Neuronal stem cell (in vitro differentiated cells): ENCODE measurements at regions not wholly inside any gene's neighbourhood (a gene's known extent, or its start where the extent isn't known, plus 50 kb on each side); places are given as distances from the start of the nearest gene placed in this dataset.

ENCODE experiments used
- DNase-seq: peaks from one replicate; pipeline ENCODE4 v3.0.0-alpha.2; 2013; ENCODE audit warnings: low spot score
- H2AFZ ChIP-seq: one replicate; pipeline ENCODE4 v1.6.1; 2013; ENCODE audit warnings: mild to moderate bottlenecking, low read length, inconsistent platforms
- H2AK5ac ChIP-seq: 2 replicates; pipeline ENCODE4 v1.6.1; 2013; ENCODE audit warnings: low read depth, mild to moderate bottlenecking, inconsistent platforms, low read length, moderate library complexity, mixed read lengths
- H2BK120ac ChIP-seq: 2 replicates; pipeline ENCODE4 v1.6.1; 2013; ENCODE audit warnings: low read depth, mild to moderate bottlenecking, inconsistent platforms, low read length, moderate library complexity, mixed read lengths
- H2BK12ac ChIP-seq: one replicate; pipeline ENCODE4 v1.6.1; 2013; ENCODE audit warnings: low read length, inconsistent platforms
- H2BK15ac ChIP-seq: 2 replicates; pipeline ENCODE4 v1.6.1; 2013; ENCODE audit warnings: mild to moderate bottlenecking, low read length, inconsistent platforms, mixed read lengths
- H2BK5ac ChIP-seq: one replicate; pipeline ENCODE4 v1.6.1; 2013; ENCODE audit warnings: inconsistent platforms, mild to moderate bottlenecking, low read length, moderate library complexity
- H3K14ac ChIP-seq: one replicate; pipeline ENCODE4 v1.6.1; 2013; ENCODE audit warnings: low read length, inconsistent platforms
- H3K18ac ChIP-seq: 2 replicates; pipeline ENCODE4 v1.6.1; 2013; ENCODE audit warnings: low read length, inconsistent platforms
- H3K23ac ChIP-seq: 2 replicates; pipeline ENCODE4 v1.6.1; 2013; ENCODE audit warnings: low read depth, mild to moderate bottlenecking, mixed read lengths, low read length, inconsistent platforms; ENCODE audit not compliant: poor library complexity
- H3K27ac ChIP-seq: replicated peaks from 3 replicates; pipeline ENCODE4 v1.5.1; 2013; ENCODE audit warnings: low read length, inconsistent platforms
- H3K27me3 ChIP-seq, 3 experiments: 2 replicates each; pipeline ENCODE4 v1.6.1; 2013; ENCODE audit warnings: low read length in 3 of 3, mild to moderate bottlenecking in 2 of 3, inconsistent platforms in 1 of 3, low read depth in 1 of 3, mixed read lengths in 1 of 3, moderate library complexity in 1 of 3; ENCODE audit not compliant: control insufficient read depth in 3 of 3, insufficient read depth in 3 of 3
- H3K36me3 ChIP-seq, 2 donors: replicated peaks in 1 of 2; 2 replicates each; pipeline ENCODE4 v1.6.1; 2013; ENCODE audit warnings: low read length in 2 of 2; ENCODE audit not compliant: control insufficient read depth in 2 of 2, insufficient read depth in 2 of 2
- H3K4ac ChIP-seq: 2 replicates; pipeline ENCODE4 v1.6.1; 2013; ENCODE audit warnings: inconsistent platforms, mild to moderate bottlenecking, low read length, moderate library complexity
- H3K4me1 ChIP-seq, 2 donors: 1 replicate in 1 of 2; 2 replicates in 1 of 2; pipeline ENCODE4 v1.6.1; 2013; ENCODE audit warnings: low read length in 2 of 2, low read depth in 1 of 2; ENCODE audit not compliant: control insufficient read depth in 2 of 2, insufficient read depth in 1 of 2
- H3K4me2 ChIP-seq: one replicate; pipeline ENCODE4 v1.6.1; 2013; ENCODE audit warnings: mild to moderate bottlenecking, low read length, inconsistent platforms; ENCODE audit not compliant: insufficient read depth, poor library complexity, severe bottlenecking
- H3K4me3 ChIP-seq, 2 donors: 2 replicates each; pipeline ENCODE4 v1.5.1; 2013; ENCODE audit warnings: low read length in 2 of 2, mild to moderate bottlenecking in 2 of 2, inconsistent platforms in 1 of 2, moderate library complexity in 1 of 2
- H3K79me1 ChIP-seq: one replicate; pipeline ENCODE4 v1.6.1; 2013; ENCODE audit warnings: low read depth, mild to moderate bottlenecking, inconsistent platforms, low read length, moderate library complexity
- H3K9ac ChIP-seq: one replicate; pipeline ENCODE4 v1.6.1; 2013; ENCODE audit warnings: mild to moderate bottlenecking, low read depth, low read length, inconsistent platforms; ENCODE audit not compliant: poor library complexity
- H3K9me3 ChIP-seq, 2 donors: replicated peaks in 1 of 2; 2 replicates each; pipeline versions ENCODE3 to v1.6.1; 2013; ENCODE audit warnings: low read length in 2 of 2, mild to moderate bottlenecking in 2 of 2, inconsistent platforms in 1 of 2, low read depth in 1 of 2, mixed read lengths in 1 of 2, moderate library complexity in 1 of 2; ENCODE audit not compliant: control insufficient read depth in 2 of 2, insufficient read depth in 1 of 2
- H4K8ac ChIP-seq: one replicate; pipeline ENCODE4 v1.6.1; 2013; ENCODE audit warnings: low read depth, mild to moderate bottlenecking, inconsistent platforms, low read length, moderate library complexity
- H4K91ac ChIP-seq: one replicate; pipeline ENCODE4 v1.6.1; 2013; ENCODE audit warnings: low read length, low read depth, mild to moderate bottlenecking, inconsistent platforms; ENCODE audit not compliant: poor library complexity
- WGBS, 2 donors: extraction: QIAGEN DNeasy Blood & Tissue Kit; methylation state at CpG; one replicate each; pipeline ENCODE4 v1.1.7; 2013; ENCODE audit warnings: missing lambda C conversion rate in 2 of 2, mixed read lengths in 1 of 2; ENCODE audit not compliant: insufficient read length in 2 of 2, insufficient replicate concordance in 1 of 2; ENCODE audit errors: extremely low coverage in 2 of 2; 5-methylcytosine and 5-hydroxymethylcytosine counted together

- Histone ChIP-seq H3K4ac (no peak overlapping the region), H2BK5ac (no peak overlapping the region), H3K23ac (no peak overlapping the region), H3K27ac (no peak overlapping the region), H3K4me2 (no peak overlapping the region), H2AK5ac (no peak overlapping the region), H2AFZ (peak overlapping the region; percentile 18), H4K91ac (no peak overlapping the region), H2BK15ac (no peak overlapping the region), H2BK120ac (no peak overlapping the region), H3K9ac (no peak overlapping the region), H3K18ac (no peak overlapping the region), H3K9me3 (peaks cover 0 to 10% of the 10 kb centered on the region in 2 donors), H4K8ac (no peak overlapping the region), H3K14ac (no peak overlapping the region), H3K27me3 (no peaks in the 10 kb centered on the region), H3K4me1 (no peaks in the 10 kb centered on the region), H3K4me3 (no peak overlapping the region), H3K79me1 (no peaks in the 10 kb centered on the region), H3K36me3 (no peaks in the 10 kb centered on the region), H2BK12ac (no peak overlapping the region)
- no peak for DNase-seq
- WGBS, 2 donors, result no CpG with 5 or more reads among the region's 7 CpGs
Measured at GRCh38 chr7:95658676-95659075, 62.4 kb upstream of the PDK4 start.

GRCh38 chr7:95649546-95649945 lies 53.2 kb upstream of the PDK4 start:
- H3K23ac ChIP-seq, result no peak overlapping the region
- H3K4me2 ChIP-seq, result no peak overlapping the region
- H3K14ac ChIP-seq, result no peak overlapping the region

GRCh38 chr7:95646350-95646749 lies 50.0 kb upstream of the PDK4 start:
- no peaks in the 10 kb centered on the region for H3K9me3 ChIP-seq
- WGBS, 2 donors, result no CpG with 5 or more reads among the region's 1 CpG

More at GRCh38 chr7:95649546-95649945, 53.2 kb upstream of the PDK4 start:
- H3K79me1 ChIP-seq, result no peaks in the 10 kb centered on the region
- no peak overlapping the region for H3K27ac ChIP-seq
- H3K9ac ChIP-seq, result no peak overlapping the region
- H4K8ac ChIP-seq, result no peak overlapping the region
- H3K9me3 ChIP-seq, result no peaks in the 10 kb centered on the region
- H2BK5ac ChIP-seq, result no peak overlapping the region
- peaks cover 0 to 4% of the 10 kb centered on the region in 2 donors for H3K4me1 ChIP-seq
- no peak overlapping the region for H3K18ac ChIP-seq
- no peak overlapping the region for H4K91ac ChIP-seq
- H2BK12ac ChIP-seq, result no peak overlapping the region
- no peak overlapping the region for H3K4me3 ChIP-seq
- H3K27me3 ChIP-seq, result no peaks in the 10 kb centered on the region
- WGBS, 2 donors, result no CpG with 5 or more reads among the region's 3 CpGs
- no peak overlapping the region for H2BK120ac ChIP-seq
- H2AFZ ChIP-seq, result peak overlapping the region; percentile 80
- H2BK15ac ChIP-seq, result no peak overlapping the region
- no peak overlapping the region for H3K4ac ChIP-seq
- no peak for DNase-seq
- H2AK5ac ChIP-seq, result no peak overlapping the region
- H3K36me3 ChIP-seq, result no peaks in the 10 kb centered on the region

More at GRCh38 chr7:95646350-95646749, 50.0 kb upstream of the PDK4 start:
- Histone ChIP-seq H3K23ac (no peak overlapping the region), H3K9ac (no peak overlapping the region), H2AFZ (no peak overlapping the region), H3K79me1 (no peaks in the 10 kb centered on the region), H2BK120ac (no peak overlapping the region), H2BK15ac (no peak overlapping the region), H3K27ac (no peak overlapping the region), H3K18ac (no peak overlapping the region), H2BK12ac (no peak overlapping the region), H3K36me3 (no peaks in the 10 kb centered on the region), H3K4me1 (peaks cover 0 to 4% of the 10 kb centered on the region in 2 donors), H4K8ac (no peak overlapping the region), H3K4ac (no peak overlapping the region), H3K14ac (no peak overlapping the region), H3K4me3 (no peak overlapping the region), H2BK5ac (no peak overlapping the region), H4K91ac (no peak overlapping the region), H2AK5ac (no peak overlapping the region), H3K27me3 (no peaks in the 10 kb centered on the region), H3K4me2 (no peak overlapping the region)
- no peak for DNase-seq
